ENCODE measurements at regions not wholly inside any gene's neighbourhood (a gene's known extent, or its start where the extent isn't known, plus 50 kb on each side); places are given as distances from the start of the nearest gene placed in this dataset.
A peak's percentile ranks its signal among the peaks of the same experiment; 100 is the strongest.

DNA sequence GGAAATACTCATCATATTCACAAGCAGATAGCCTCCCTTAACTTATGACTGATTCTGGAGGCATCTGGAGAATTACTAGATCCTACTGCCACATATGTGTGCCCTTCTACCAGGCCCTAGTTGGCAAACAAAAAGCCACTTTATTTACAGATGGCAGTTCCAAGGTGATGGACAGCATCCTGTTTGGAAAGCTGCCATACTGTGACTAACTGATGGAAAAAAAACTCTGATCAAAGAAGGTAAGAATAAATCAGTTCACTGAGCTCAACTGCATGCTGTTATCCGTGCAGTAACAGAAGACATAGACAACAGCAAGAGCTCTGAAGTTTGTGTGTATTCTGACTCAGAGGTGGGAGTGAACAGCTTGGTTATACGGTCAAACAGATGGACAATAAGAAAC, 279.8 kb upstream of the POU5F2 start (continued):
- TF ChIP-seq, protein P1, sequence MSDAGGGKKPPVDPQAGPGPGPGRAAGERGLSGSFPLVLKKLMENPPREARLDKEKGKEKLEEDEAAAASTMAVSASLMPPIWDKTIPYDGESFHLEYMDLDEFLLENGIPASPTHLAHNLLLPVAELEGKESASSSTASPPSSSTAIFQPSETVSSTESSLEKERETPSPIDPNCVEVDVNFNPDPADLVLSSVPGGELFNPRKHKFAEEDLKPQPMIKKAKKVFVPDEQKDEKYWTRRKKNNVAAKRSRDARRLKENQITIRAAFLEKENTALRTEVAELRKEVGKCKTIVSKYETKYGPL (CRISPR knock-in tag; IDR thresholded peaks at IDR 0.05), result no peak
- TF ChIP-seq NR2C2 (CRISPR knock-in tag; IDR thresholded peaks at IDR 0.05; ENCODE audit: borderline replicate concordance) (no peak), FIP1L1 (IDR thresholded peaks at IDR 0.05; ENCODE audit: borderline replicate concordance, insufficient read depth, low read depth, low read length) (no peak), MTA3 (CRISPR knock-in tag; IDR thresholded peaks at IDR 0.05) (no peak), TBX3 (IDR thresholded peaks at IDR 0.05; ENCODE audit: borderline replicate concordance) (no peak), HMG20A (CRISPR knock-in tag; IDR thresholded peaks at IDR 0.05; ENCODE audit: borderline replicate concordance) (peak; percentile 32; the same call in 1 of the 2 replicates), DPF2 (CRISPR knock-in tag; IDR thresholded peaks at IDR 0.05; ENCODE audit: borderline replicate concordance, low read depth) (no peak), GABPB1 (CRISPR knock-in tag; IDR thresholded peaks at IDR 0.05) (no peak), PTBP1 (IDR thresholded peaks at IDR 0.05; ENCODE audit: low read depth, low read length, poor library complexity, severe bottlenecking) (no peak), GTF2F1 (IDR thresholded peaks at IDR 0.05; ENCODE audit: low read length) (no peak), GFI1 (CRISPR knock-in tag; IDR thresholded peaks at IDR 0.05; ENCODE audit: borderline replicate concordance) (peak; percentile 51; the same call in 1 of the 2 replicates), ZNF614 (CRISPR knock-in tag; IDR thresholded peaks at IDR 0.05; ENCODE audit: borderline replicate concordance) (no peak), KDM6A (CRISPR knock-in tag; IDR thresholded peaks at IDR 0.05; ENCODE audit: low read depth) (no peak), MAFG (CRISPR knock-in tag; IDR thresholded peaks at IDR 0.05) (no peak), ZNF34 (CRISPR knock-in tag; IDR thresholded peaks at IDR 0.05; ENCODE audit: borderline replicate concordance) (no peak), THAP11 (CRISPR knock-in tag; IDR thresholded peaks at IDR 0.05) (no peak), ZNF460 (CRISPR knock-in tag; IDR thresholded peaks at IDR 0.05; ENCODE audit: borderline replicate concordance) (no peak), WIZ (CRISPR knock-in tag; IDR thresholded peaks at IDR 0.05) (no peak), HOXA5 (CRISPR knock-in tag; IDR thresholded peaks at IDR 0.05) (no peak), ZNF775 (CRISPR knock-in tag; IDR thresholded peaks at IDR 0.05; ENCODE audit: borderline replicate concordance) (no peak)
- TF ChIP-seq, protein P2, sequence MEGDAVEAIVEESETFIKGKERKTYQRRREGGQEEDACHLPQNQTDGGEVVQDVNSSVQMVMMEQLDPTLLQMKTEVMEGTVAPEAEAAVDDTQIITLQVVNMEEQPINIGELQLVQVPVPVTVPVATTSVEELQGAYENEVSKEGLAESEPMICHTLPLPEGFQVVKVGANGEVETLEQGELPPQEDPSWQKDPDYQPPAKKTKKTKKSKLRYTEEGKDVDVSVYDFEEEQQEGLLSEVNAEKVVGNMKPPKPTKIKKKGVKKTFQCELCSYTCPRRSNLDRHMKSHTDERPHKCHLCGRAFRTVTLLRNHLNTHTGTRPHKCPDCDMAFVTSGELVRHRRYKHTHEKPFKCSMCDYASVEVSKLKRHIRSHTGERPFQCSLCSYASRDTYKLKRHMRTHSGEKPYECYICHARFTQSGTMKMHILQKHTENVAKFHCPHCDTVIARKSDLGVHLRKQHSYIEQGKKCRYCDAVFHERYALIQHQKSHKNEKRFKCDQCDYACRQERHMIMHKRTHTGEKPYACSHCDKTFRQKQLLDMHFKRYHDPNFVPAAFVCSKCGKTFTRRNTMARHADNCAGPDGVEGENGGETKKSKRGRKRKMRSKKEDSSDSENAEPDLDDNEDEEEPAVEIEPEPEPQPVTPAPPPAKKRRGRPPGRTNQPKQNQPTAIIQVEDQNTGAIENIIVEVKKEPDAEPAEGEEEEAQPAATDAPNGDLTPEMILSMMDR (CRISPR knock-in tag; IDR thresholded peaks at IDR 0.05), result no peak
- TF ChIP-seq, protein P3, sequence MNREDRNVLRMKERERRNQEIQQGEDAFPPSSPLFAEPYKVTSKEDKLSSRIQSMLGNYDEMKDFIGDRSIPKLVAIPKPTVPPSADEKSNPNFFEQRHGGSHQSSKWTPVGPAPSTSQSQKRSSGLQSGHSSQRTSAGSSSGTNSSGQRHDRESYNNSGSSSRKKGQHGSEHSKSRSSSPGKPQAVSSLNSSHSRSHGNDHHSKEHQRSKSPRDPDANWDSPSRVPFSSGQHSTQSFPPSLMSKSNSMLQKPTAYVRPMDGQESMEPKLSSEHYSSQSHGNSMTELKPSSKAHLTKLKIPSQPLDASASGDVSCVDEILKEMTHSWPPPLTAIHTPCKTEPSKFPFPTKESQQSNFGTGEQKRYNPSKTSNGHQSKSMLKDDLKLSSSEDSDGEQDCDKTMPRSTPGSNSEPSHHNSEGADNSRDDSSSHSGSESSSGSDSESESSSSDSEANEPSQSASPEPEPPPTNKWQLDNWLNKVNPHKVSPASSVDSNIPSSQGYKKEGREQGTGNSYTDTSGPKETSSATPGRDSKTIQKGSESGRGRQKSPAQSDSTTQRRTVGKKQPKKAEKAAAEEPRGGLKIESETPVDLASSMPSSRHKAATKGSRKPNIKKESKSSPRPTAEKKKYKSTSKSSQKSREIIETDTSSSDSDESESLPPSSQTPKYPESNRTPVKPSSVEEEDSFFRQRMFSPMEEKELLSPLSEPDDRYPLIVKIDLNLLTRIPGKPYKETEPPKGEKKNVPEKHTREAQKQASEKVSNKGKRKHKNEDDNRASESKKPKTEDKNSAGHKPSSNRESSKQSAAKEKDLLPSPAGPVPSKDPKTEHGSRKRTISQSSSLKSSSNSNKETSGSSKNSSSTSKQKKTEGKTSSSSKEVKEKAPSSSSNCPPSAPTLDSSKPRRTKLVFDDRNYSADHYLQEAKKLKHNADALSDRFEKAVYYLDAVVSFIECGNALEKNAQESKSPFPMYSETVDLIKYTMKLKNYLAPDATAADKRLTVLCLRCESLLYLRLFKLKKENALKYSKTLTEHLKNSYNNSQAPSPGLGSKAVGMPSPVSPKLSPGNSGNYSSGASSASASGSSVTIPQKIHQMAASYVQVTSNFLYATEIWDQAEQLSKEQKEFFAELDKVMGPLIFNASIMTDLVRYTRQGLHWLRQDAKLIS (CRISPR knock-in tag; IDR thresholded peaks at IDR 0.05), result no peak
- TF ChIP-seq, protein P4, sequence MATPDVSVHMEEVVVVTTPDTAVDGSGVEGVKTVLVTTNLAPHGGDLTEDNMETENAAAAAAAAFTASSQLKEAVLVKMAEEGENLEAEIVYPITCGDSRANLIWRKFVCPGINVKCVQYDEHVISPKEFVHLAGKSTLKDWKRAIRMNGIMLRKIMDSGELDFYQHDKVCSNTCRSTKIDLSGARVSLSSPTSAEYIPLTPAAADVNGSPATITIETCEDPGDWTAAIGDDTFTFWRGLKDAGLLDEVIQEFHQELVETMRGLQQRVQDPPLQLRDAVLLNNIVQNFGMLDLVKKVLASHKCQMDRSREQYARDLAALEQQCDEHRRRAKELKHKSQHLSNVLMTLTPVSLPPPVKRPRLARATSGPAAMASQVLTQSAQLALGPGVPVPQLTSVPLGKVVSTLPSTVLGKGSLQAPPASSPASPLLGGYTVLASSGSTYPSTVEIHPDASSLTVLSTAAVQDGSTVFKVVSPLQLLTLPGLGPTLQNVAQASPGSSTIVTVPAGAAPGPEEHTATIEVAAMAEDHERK (CRISPR knock-in tag; IDR thresholded peaks at IDR 0.05; ENCODE audit: low read depth), result no peak
- TF ChIP-seq, protein P5, sequence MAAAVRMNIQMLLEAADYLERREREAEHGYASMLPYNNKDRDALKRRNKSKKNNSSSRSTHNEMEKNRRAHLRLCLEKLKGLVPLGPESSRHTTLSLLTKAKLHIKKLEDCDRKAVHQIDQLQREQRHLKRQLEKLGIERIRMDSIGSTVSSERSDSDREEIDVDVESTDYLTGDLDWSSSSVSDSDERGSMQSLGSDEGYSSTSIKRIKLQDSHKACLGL (CRISPR knock-in tag; IDR thresholded peaks at IDR 0.05), result no peak

Data from HepG2 (cell line).